Limb (tissue), 2 donors: ENCODE measurements at regions not wholly inside any gene's neighbourhood (a gene's known extent, or its start where the extent isn't known, plus 50 kb on each side); places are given as distances from the start of the nearest gene placed in this dataset.
"Not testable (repeated sequence)": the region's sequence is repeated elsewhere in the genome, so short reads cannot be mapped to it uniquely, and the experiment has no call there.

Experiments used
- DNase-seq, 2 donors: peaks; one replicate each; pipeline ENCODE4 v3.0.0-alpha.2; 2016; ENCODE audit errors: extremely low spot score in 2 of 2

GRCh38 chr14:44873536-44873935 is 88.2 kb downstream of the KLHL28 start:
- no peak for DNase-seq

GRCh38 chr14:44866770-44867169 is 95.0 kb downstream of the KLHL28 start:
- no peak for DNase-seq

GRCh38 chr14:44866322-44866721 is 95.4 kb downstream of the KLHL28 start:
- no peak for DNase-seq

GRCh38 chr14:44863271-44863670 is 98.5 kb downstream of the KLHL28 start:
- no peak for DNase-seq

- DNase-seq, result no peak
These were observed 107.6 kb downstream of the KLHL28 start for GRCh38 chr14:44854114-44854513.

- no peak for DNase-seq
These were observed 114.0 kb downstream of the KLHL28 start for GRCh38 chr14:44847526-44848309.

GRCh38 chr14:44846232-44846824 is 115.4 kb downstream of the KLHL28 start:
- DNase-seq, result peak in 1 of 2 donors; percentile 73

- DNase-seq, result not testable (repeated sequence)
These were observed 125.8 kb downstream of the KLHL28 start for GRCh38 chr14:44835928-44836327.

GRCh38 chr14:44833376-44834060 is 128.2 kb downstream of the KLHL28 start:
- no peak for DNase-seq

GRCh38 chr14:44830371-44830770 is 131.4 kb downstream of the KLHL28 start:
- DNase-seq, result no peak

GRCh38 chr14:44829021-44829420 is 132.7 kb downstream of the KLHL28 start:
- no peak for DNase-seq

- no peak for DNase-seq
These were observed 133.7 kb downstream of the KLHL28 start for GRCh38 chr14:44828023-44828422.

- DNase-seq, result no peak
These were observed 141.3 kb downstream of the KLHL28 start for GRCh38 chr14:44820230-44820964.

GRCh38 chr14:44814196-44814595 is 147.6 kb downstream of the KLHL28 start:
- no peak for DNase-seq

- no peak for DNase-seq
These were observed 149.1 kb downstream of the KLHL28 start for GRCh38 chr14:44812672-44813071.

GRCh38 chr14:44804391-44804790 is 157.4 kb downstream of the KLHL28 start:
- DNase-seq, result no peak

- peak in 1 of 2 donors; percentile 81 for DNase-seq
These were observed 158.4 kb downstream of the KLHL28 start for GRCh38 chr14:44803239-44803905.

GRCh38 chr14:44798386-44799242 is 163.1 kb downstream of the KLHL28 start:
- DNase-seq, result no peak

- no peak for DNase-seq
These were observed 166.0 kb downstream of the KLHL28 start for GRCh38 chr14:44795725-44796124.

- DNase-seq, result no peak
These were observed 170.0 kb downstream of the KLHL28 start for GRCh38 chr14:44791730-44792129.
